OCI-LY1 (cell line): ENCODE measurements at regions not wholly inside any gene's neighbourhood (a gene's known extent, or its start where the extent isn't known, plus 50 kb on each side); places are given as distances from the start of the nearest gene placed in this dataset.

ENCODE experiments used
- CTCF ChIP-seq: fragments of 200-600 bp; sonication (generic), shearing (Covaris generic); IDR thresholded peaks from 2 replicates; pipeline ENCODE4 v1.5.1; 2017; ENCODE audit warnings: mild to moderate bottlenecking, antibody characterized with exemption, low read length, moderate library complexity, mixed read lengths
- EZH2 ChIP-seq: fragments of 200-600 bp; sonication (generic), shearing (Covaris generic); IDR thresholded peaks from 2 replicates; pipeline ENCODE4 v1.8.0; 2017; ENCODE audit warnings: borderline replicate concordance, mixed run types, mild to moderate bottlenecking, antibody characterized with exemption, low read length, moderate library complexity, mixed read lengths

GRCh38 chr4:114205261-114205660, 225.8 kb upstream of the ARSJ start:
- TF ChIP-seq CTCF (no peak), EZH2 (no peak)
